ENCODE measurements at regions not wholly inside any gene's neighbourhood (a gene's known extent, or its start where the extent isn't known, plus 50 kb on each side); places are given as distances from the start of the nearest gene placed in this dataset.

GRCh38 chr6:167767715-167768107, 59.0 kb upstream of the AFDN start:
- DNase-seq (ENCODE audit: low read depth, low spot score) (no peak), FAIRE-seq (no peak)
- TF ChIP-seq EZH2 (IDR thresholded peaks at IDR 0.05; ENCODE audit: low read length) (no peak), CTCF (optimal IDR thresholded peaks at IDR 0.05 in 1 of 3, IDR thresholded peaks at IDR 0.05 in 1 of 3, conservative IDR thresholded peaks at IDR 0.05 in 1 of 3; ENCODE audit: extremely low read depth in 1 of 3, insufficient read depth in 2 of 3, low read length in 3 of 3) (no peak)
- H3K4me3 ChIP-seq (ENCODE audit: control insufficient read depth in 2 of 3, extremely low read depth in 1 of 3, insufficient read depth in 2 of 3, low read depth in 1 of 3, low read length in 3 of 3) = no peak overlapping the region
- H3K9ac ChIP-seq (ENCODE audit: control insufficient read depth, extremely low read depth, insufficient read depth, low read length) = no peak overlapping the region
- no peaks in the 10 kb centered on the region for H3K27me3 ChIP-seq (ENCODE audit: control insufficient read depth, extremely low read depth, insufficient read depth, low read length)
- H3K79me2 ChIP-seq (ENCODE audit: control insufficient read depth, insufficient read depth, low read length) = no peaks in the 10 kb centered on the region
- dilution Hi-C loops (cut with MboI; ENCODE audit: extremely low pct_ligation_motif_present, low sequenced_read_pairs) = no loop called here
- no peaks in the 10 kb centered on the region for H4K20me1 ChIP-seq (ENCODE audit: control insufficient read depth, extremely low read depth, insufficient read depth, low read length)
- H3K36me3 ChIP-seq (ENCODE audit: control insufficient read depth in 2 of 2, extremely low read depth in 1 of 2, insufficient read depth in 2 of 2, low read length in 2 of 2) = no peaks in the 10 kb centered on the region
- H3K9me3 ChIP-seq (ENCODE audit: control insufficient read depth, low read depth, low read length) = no peaks in the 10 kb centered on the region
- no peak overlapping the region for H2AFZ ChIP-seq (ENCODE audit: control insufficient read depth, low read length)
- no peak overlapping the region for H3K4me2 ChIP-seq (ENCODE audit: control insufficient read depth, extremely low read depth, insufficient read depth, low read depth, low read length)
- no peaks in the 10 kb centered on the region for H3K4me1 ChIP-seq (ENCODE audit: control insufficient read depth, extremely low read depth, insufficient read depth, low read length)
- no peak overlapping the region for H3K27ac ChIP-seq (ENCODE audit: control insufficient read depth, insufficient read depth, low read length)
- no peaks in the 10 kb centered on the region for H3K9me1 ChIP-seq (ENCODE audit: control insufficient read depth, extremely low read depth, insufficient read depth, low read length)

GRCh38 chr6:167768471-167769215, 58.1 kb upstream of the AFDN start:
- no peaks in the 10 kb centered on the region for H3K27me3 ChIP-seq (ENCODE audit: control insufficient read depth, extremely low read depth, insufficient read depth, low read length)
- no peaks in the 10 kb centered on the region for H4K20me1 ChIP-seq (ENCODE audit: control insufficient read depth, extremely low read depth, insufficient read depth, low read length)
- no peaks in the 10 kb centered on the region for H3K79me2 ChIP-seq (ENCODE audit: control insufficient read depth, insufficient read depth, low read length)
- DNase-seq (ENCODE audit: low read depth, low spot score) = no peak
- H3K4me3 ChIP-seq (ENCODE audit: control insufficient read depth in 2 of 3, extremely low read depth in 1 of 3, insufficient read depth in 2 of 3, low read depth in 1 of 3, low read length in 3 of 3) = no peak overlapping the region
- dilution Hi-C loops (cut with MboI; ENCODE audit: extremely low pct_ligation_motif_present, low sequenced_read_pairs) = no loop called here
- H3K9ac ChIP-seq (ENCODE audit: control insufficient read depth, extremely low read depth, insufficient read depth, low read length) = no peak overlapping the region
- H3K36me3 ChIP-seq (ENCODE audit: control insufficient read depth in 2 of 2, extremely low read depth in 1 of 2, insufficient read depth in 2 of 2, low read length in 2 of 2) = no peaks in the 10 kb centered on the region
- no peaks in the 10 kb centered on the region for H3K4me1 ChIP-seq (ENCODE audit: control insufficient read depth, extremely low read depth, insufficient read depth, low read length)
- no peak for FAIRE-seq
- no peaks in the 10 kb centered on the region for H3K9me3 ChIP-seq (ENCODE audit: control insufficient read depth, low read depth, low read length)
- H3K9me1 ChIP-seq (ENCODE audit: control insufficient read depth, extremely low read depth, insufficient read depth, low read length) = no peaks in the 10 kb centered on the region
- no peak for TF ChIP-seq CTCF (optimal IDR thresholded peaks at IDR 0.05 in 1 of 3, IDR thresholded peaks at IDR 0.05 in 1 of 3, conservative IDR thresholded peaks at IDR 0.05 in 1 of 3; ENCODE audit: extremely low read depth in 1 of 3, insufficient read depth in 2 of 3, low read length in 3 of 3)
- TF ChIP-seq EZH2 (IDR thresholded peaks at IDR 0.05; ENCODE audit: low read length) = no peak
- H3K27ac ChIP-seq (ENCODE audit: control insufficient read depth, insufficient read depth, low read length) = no peak overlapping the region
- no peak overlapping the region for H3K4me2 ChIP-seq (ENCODE audit: control insufficient read depth, extremely low read depth, insufficient read depth, low read depth, low read length)
- no peak overlapping the region for H2AFZ ChIP-seq (ENCODE audit: control insufficient read depth, low read length)

All from keratinocyte (primary cell).